Gastrocnemius medialis (tissue), 4 donors: ENCODE measurements at regions not wholly inside any gene's neighbourhood (a gene's known extent, or its start where the extent isn't known, plus 50 kb on each side); places are given as distances from the start of the nearest gene placed in this dataset.

Experiments used
- CTCF ChIP-seq, 5 experiments: fragments of 450-650 bp in 3 of 5; fragments of 200-600 bp in 2 of 5; sonication (generic) in 2 of 5; IDR thresholded peaks in 4 of 5; conservative IDR thresholded peaks in 1 of 5; 1 replicate in 4 of 5; 2 replicates in 1 of 5; pipeline ENCODE4 v1.5.1; 2016 to 2019; ENCODE audit warnings: antibody characterized with exemption in 5 of 5, mild to moderate bottlenecking in 3 of 5, moderate library complexity in 3 of 5
- POLR2A ChIP-seq, 2 donors: fragments of 450-650 bp; IDR thresholded peaks; one replicate each; pipeline ENCODE4 v1.6.1; 2017; ENCODE audit warnings: antibody characterized with exemption in 2 of 2, mild to moderate bottlenecking in 2 of 2, moderate library complexity in 2 of 2

- TF ChIP-seq POLR2A (IDR thresholded peaks at IDR 0.05) (no peak), CTCF (IDR thresholded peaks at IDR 0.05 in 4 of 5, conservative IDR thresholded peaks at IDR 0.05 in 1 of 5) (no peak)
Measured at GRCh38 chr3:54065140-54065539, 57.2 kb upstream of the CACNA2D3 start.
